Cardiac septum (tissue), 1 donor: ENCODE measurements at regions not wholly inside any gene's neighbourhood (a gene's known extent, or its start where the extent isn't known, plus 50 kb on each side); places are given as distances from the start of the nearest gene placed in this dataset.
"Not testable (repeated sequence)": the region's sequence is repeated elsewhere in the genome, so short reads cannot be mapped to it uniquely, and the experiment has no call there.

ENCODE experiments used
- DNase-seq: peaks from one replicate; pipeline ENCODE4 v3.0.0-alpha.2; 2020; ENCODE audit warnings: low spot score
- intact Hi-C: fragments of 100-400 bp; cut with DNase I; formaldehyde crosslinking; loops from one replicate; pipeline ENCODE4 v1.14.0; 2022
- donor health status: DM: no; HTN: no; CAD: no.

- intact Hi-C loops = no loop called here
- no peak for DNase-seq
Observed at GRCh38 chr13:70747262-70747661, 639.0 kb upstream of the KLHL1 start.

GRCh38 chr13:70746469-70746868 is 638.2 kb upstream of the KLHL1 start:
- intact Hi-C loops, DNase-seq: not testable (repeated sequence)

GRCh38 chr13:70736622-70737317 is 628.5 kb upstream of the KLHL1 start:
- intact Hi-C loops = no loop called here
- no peak for DNase-seq

- DNase-seq = no peak
- intact Hi-C loops = no loop called here
Observed at GRCh38 chr13:70732611-70733010, 624.4 kb upstream of the KLHL1 start.

- DNase-seq = no peak
- intact Hi-C loops = no loop called here
Observed at GRCh38 chr13:70729369-70729768, 621.1 kb upstream of the KLHL1 start.

- intact Hi-C loops = no loop called here
- no peak for DNase-seq
Observed at GRCh38 chr13:70723732-70724131, 615.5 kb upstream of the KLHL1 start.

- no peak for DNase-seq
Observed at GRCh38 chr13:70720386-70720785, 612.1 kb upstream of the KLHL1 start.

GRCh38 chr13:70714993-70715392 is 606.7 kb upstream of the KLHL1 start:
- intact Hi-C loops = no loop called here
- no peak for DNase-seq

More at GRCh38 chr13:70720386-70720785, 612.1 kb upstream of the KLHL1 start:
- intact Hi-C loops = no loop called here

GRCh38 chr13:70708775-70709174 is 600.5 kb upstream of the KLHL1 start:
- intact Hi-C loops = no loop called here
- no peak for DNase-seq

- intact Hi-C loops = no loop called here
- DNase-seq = no peak
Observed at GRCh38 chr13:70703755-70704154, 595.5 kb upstream of the KLHL1 start.

- intact Hi-C loops = no loop called here
- DNase-seq = no peak
Observed at GRCh38 chr13:70694996-70695715, 586.9 kb upstream of the KLHL1 start.

GRCh38 chr13:70668983-70669382 is 560.7 kb upstream of the KLHL1 start:
- DNase-seq = no peak
- intact Hi-C loops = no loop called here

- no peak for DNase-seq
- intact Hi-C loops = no loop called here
Observed at GRCh38 chr13:70668293-70668692, 560.0 kb upstream of the KLHL1 start.

GRCh38 chr13:70666883-70667556 is 558.8 kb upstream of the KLHL1 start:
- intact Hi-C loops = no loop called here
- DNase-seq = no peak

- no peak for DNase-seq
- intact Hi-C loops = no loop called here
Observed at GRCh38 chr13:70662231-70662940, 554.1 kb upstream of the KLHL1 start.

- intact Hi-C loops = no loop called here
- no peak for DNase-seq
Observed at GRCh38 chr13:70644052-70644451, 535.8 kb upstream of the KLHL1 start.

GRCh38 chr13:70634893-70635292 is 526.6 kb upstream of the KLHL1 start:
- intact Hi-C loops = no loop called here
- no peak for DNase-seq

- intact Hi-C loops = no loop called here
- DNase-seq = no peak
Observed at GRCh38 chr13:70630247-70630646, 522.0 kb upstream of the KLHL1 start.

GRCh38 chr13:70623239-70623638 is 515.0 kb upstream of the KLHL1 start:
- no peak for DNase-seq
- intact Hi-C loops = no loop called here

GRCh38 chr13:70622796-70623195 is 514.5 kb upstream of the KLHL1 start:
- intact Hi-C loops = no loop called here
- no peak for DNase-seq
